WTC11 (cell line): ENCODE measurements at regions not wholly inside any gene's neighbourhood (a gene's known extent, or its start where the extent isn't known, plus 50 kb on each side); places are given as distances from the start of the nearest gene placed in this dataset.

ENCODE experiments used
- ATAC-seq: fragments of 200-7000 bp; cut with Tn5 transposase; 2 replicates; pipeline ENCODE4 v1.10.0; 2021; ENCODE audit warnings: mild to moderate bottlenecking, moderate library complexity
- CTCF ChIA-PET: fragments of 300-600 bp; sonication (Branson Sonifier 250); formaldehyde crosslinking; loops from one replicate; lab custom pipeline; 2021; ENCODE audit warnings: antibody characterized with exemption; lab: Charles Lee
- POLR2A ChIA-PET: fragments of 350-600 bp; sonication (Branson Sonifier 250); formaldehyde crosslinking; loops from one replicate; lab custom pipeline; 2021; ENCODE audit warnings: antibody characterized with exemption; lab: Charles Lee
- DNase-seq: peaks from one replicate; pipeline ENCODE4 v3.0.0; 2021; ENCODE audit warnings: low spot score
- H3K27ac Mint-ChIP-seq: 2 replicates; pipeline ENCODE4 v1.8.0; 2021; ENCODE audit warnings: mixed read lengths
- H3K27me3 Mint-ChIP-seq: 2 replicates; pipeline ENCODE4 v1.8.0; 2021; ENCODE audit warnings: low read depth, mild to moderate bottlenecking, moderate library complexity, mixed read lengths
- H3K36me3 Mint-ChIP-seq: 2 replicates; pipeline ENCODE4 v1.8.0; 2021; ENCODE audit warnings: mixed read lengths
- H3K4me1 Mint-ChIP-seq: 2 replicates; pipeline ENCODE4 v1.8.0; 2022; ENCODE audit warnings: mixed read lengths
- H3K4me3 Mint-ChIP-seq: 2 replicates; pipeline ENCODE4 v1.8.0; 2021; ENCODE audit warnings: mild to moderate bottlenecking, moderate library complexity, mixed read lengths
- H3K9me3 Mint-ChIP-seq: 2 replicates; pipeline ENCODE4 v1.8.0; 2021; ENCODE audit warnings: mixed read lengths
- ATF1 ChIP-seq: sonication (generic); formaldehyde crosslinking; IDR thresholded peaks from 2 replicates; pipeline ENCODE4 v1.8.1; 2023; ENCODE audit warnings: mild to moderate bottlenecking, moderate library complexity, missing genetic modification reagents
- E2F4 ChIP-seq: sonication (generic); formaldehyde crosslinking; IDR thresholded peaks from 2 replicates; pipeline ENCODE4 v1.8.1; 2022; ENCODE audit warnings: low read depth, mild to moderate bottlenecking, moderate library complexity, missing genetic modification reagents, borderline replicate concordance
- E2F5 ChIP-seq: sonication (generic); formaldehyde crosslinking; IDR thresholded peaks from 2 replicates; pipeline ENCODE4 v1.8.1; 2022; ENCODE audit warnings: mild to moderate bottlenecking, moderate library complexity, missing genetic modification reagents
- ELF4 ChIP-seq: sonication (generic); formaldehyde crosslinking; IDR thresholded peaks from 2 replicates; pipeline ENCODE4 v1.8.1; 2022; ENCODE audit warnings: low read depth, mild to moderate bottlenecking, moderate library complexity, missing genetic modification reagents
- FOXJ3 ChIP-seq: sonication (generic); formaldehyde crosslinking; IDR thresholded peaks from 2 replicates; pipeline ENCODE4 v1.9.0; 2021; ENCODE audit warnings: missing genetic modification reagents, mild to moderate bottlenecking, borderline replicate concordance
- HMGA2 ChIP-seq: fragments of 250-450 bp; sonication (Bioruptor Pico); IDR thresholded peaks from 2 replicates; pipeline ENCODE4 v1.4.0; 2021; ENCODE audit warnings: mild to moderate bottlenecking, moderate library complexity
- IRF2 ChIP-seq: sonication (generic); formaldehyde crosslinking; IDR thresholded peaks from 2 replicates; pipeline ENCODE4 v1.8.0; 2022; ENCODE audit warnings: low read depth, missing genetic modification reagents, borderline replicate concordance
- JUN ChIP-seq: sonication (generic); formaldehyde crosslinking; IDR thresholded peaks from 2 replicates; pipeline ENCODE4 v1.8.0; 2023; ENCODE audit warnings: mild to moderate bottlenecking, missing genetic modification reagents
- NR3C1 ChIP-seq: sonication (generic); formaldehyde crosslinking; conservative IDR thresholded peaks from 2 replicates; pipeline ENCODE4 v1.8.1; 2023; ENCODE audit warnings: low read depth, mild to moderate bottlenecking, missing genetic modification reagents
- PREB ChIP-seq: sonication (generic); formaldehyde crosslinking; IDR thresholded peaks from 2 replicates; pipeline ENCODE4 v1.8.1; 2022; ENCODE audit warnings: mild to moderate bottlenecking, missing genetic modification reagents, moderate library complexity, borderline replicate concordance
- TP53 ChIP-seq: sonication (generic); formaldehyde crosslinking; IDR thresholded peaks from 2 replicates; pipeline ENCODE4 v1.8.1; 2023; ENCODE audit warnings: mild to moderate bottlenecking, missing genetic modification reagents
- ZNF138 ChIP-seq: sonication (generic); formaldehyde crosslinking; conservative IDR thresholded peaks from 2 replicates; pipeline ENCODE4 v1.8.1; 2022; ENCODE audit warnings: mild to moderate bottlenecking, moderate library complexity, missing genetic modification reagents
- ZNF423 ChIP-seq: fragments of 250-450 bp; sonication (Bioruptor Pico); IDR thresholded peaks from 2 replicates; pipeline ENCODE4 v2.1.2; 2022; ENCODE audit warnings: mild to moderate bottlenecking, moderate library complexity
- TF ChIP-seq, protein P1 (sequence below): fragments of 250-450 bp; sonication (Bioruptor Pico); IDR thresholded peaks from 2 replicates; pipeline ENCODE4 v1.8.0; 2021; ENCODE audit warnings: mild to moderate bottlenecking
- TF ChIP-seq, protein P2 (sequence below): sonication (generic); formaldehyde crosslinking; IDR thresholded peaks from 2 replicates; pipeline ENCODE4 v1.8.0; 2022; ENCODE audit warnings: mild to moderate bottlenecking, missing genetic modification reagents
- TF ChIP-seq, protein P3 (sequence below): sonication (generic); formaldehyde crosslinking; IDR thresholded peaks from 2 replicates; pipeline ENCODE4 v1.8.1; 2023; ENCODE audit warnings: mild to moderate bottlenecking, missing genetic modification reagents

- TF ChIP-seq E2F4 (CRISPR knock-in tag): no peak
- no peak for TF ChIP-seq PREB (CRISPR knock-in tag)
- TF ChIP-seq ELF4 (CRISPR knock-in tag): no peak
- no peak for TF ChIP-seq ATF1
- TF ChIP-seq E2F5: no peak
- TF ChIP-seq, all 79 proteins: peak for 0
These were observed 1177.8 kb downstream of the TBC1D22A start (continued) for GRCh38 chr22:47940211-47940610.

GRCh38 chr22:47933891-47934290 is 1171.4 kb downstream of the TBC1D22A start:
- no peak overlapping the region for H3K27ac Mint-ChIP-seq
- H3K36me3 Mint-ChIP-seq: peaks cover 10% of the 10 kb centered on the region
- CTCF ChIA-PET: no interaction called here
- POLR2A ChIA-PET: no interaction called here
- H3K27me3 Mint-ChIP-seq: peaks cover 7% of the 10 kb centered on the region
- no peak for ATAC-seq
- 0 out of 2 replicates have a peak, but pooled peaks cover 1% of the 10 kb centered on the region for H3K4me1 Mint-ChIP-seq
- peaks cover 43% of the 10 kb centered on the region for H3K9me3 Mint-ChIP-seq
- no peak for DNase-seq
- TF ChIP-seq IRF2: no peak
- no peak for TF ChIP-seq HMGA2 (CRISPR knock-in tag)
- no peak for TF ChIP-seq TP53
- TF ChIP-seq JUN (CRISPR knock-in tag): no peak
- TF ChIP-seq ZNF138 (CRISPR knock-in tag): no peak
- TF ChIP-seq, all 79 proteins: peak for 0
- no peak overlapping the region for H3K4me3 Mint-ChIP-seq

- POLR2A ChIA-PET: no interaction called here
- H3K27ac Mint-ChIP-seq: no peak overlapping the region
- 0 out of 2 replicates have a peak, but pooled peaks cover 3% of the 10 kb centered on the region for H3K4me1 Mint-ChIP-seq
- peaks cover 43% of the 10 kb centered on the region for H3K9me3 Mint-ChIP-seq
- H3K4me3 Mint-ChIP-seq: no peak overlapping the region
- TF ChIP-seq ZNF423 (CRISPR knock-in tag) (no peak), NR3C1 (CRISPR knock-in tag) (no peak), FOXJ3 (CRISPR knock-in tag) (no peak)
- TF ChIP-seq, protein P1, sequence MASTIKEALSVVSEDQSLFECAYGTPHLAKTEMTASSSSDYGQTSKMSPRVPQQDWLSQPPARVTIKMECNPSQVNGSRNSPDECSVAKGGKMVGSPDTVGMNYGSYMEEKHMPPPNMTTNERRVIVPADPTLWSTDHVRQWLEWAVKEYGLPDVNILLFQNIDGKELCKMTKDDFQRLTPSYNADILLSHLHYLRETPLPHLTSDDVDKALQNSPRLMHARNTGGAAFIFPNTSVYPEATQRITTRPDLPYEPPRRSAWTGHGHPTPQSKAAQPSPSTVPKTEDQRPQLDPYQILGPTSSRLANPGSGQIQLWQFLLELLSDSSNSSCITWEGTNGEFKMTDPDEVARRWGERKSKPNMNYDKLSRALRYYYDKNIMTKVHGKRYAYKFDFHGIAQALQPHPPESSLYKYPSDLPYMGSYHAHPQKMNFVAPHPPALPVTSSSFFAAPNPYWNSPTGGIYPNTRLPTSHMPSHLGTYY: no peak
- TF ChIP-seq, protein P2, sequence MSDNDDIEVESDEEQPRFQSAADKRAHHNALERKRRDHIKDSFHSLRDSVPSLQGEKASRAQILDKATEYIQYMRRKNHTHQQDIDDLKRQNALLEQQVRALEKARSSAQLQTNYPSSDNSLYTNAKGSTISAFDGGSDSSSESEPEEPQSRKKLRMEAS (CRISPR knock-in tag): no peak
- TF ChIP-seq, protein P3, sequence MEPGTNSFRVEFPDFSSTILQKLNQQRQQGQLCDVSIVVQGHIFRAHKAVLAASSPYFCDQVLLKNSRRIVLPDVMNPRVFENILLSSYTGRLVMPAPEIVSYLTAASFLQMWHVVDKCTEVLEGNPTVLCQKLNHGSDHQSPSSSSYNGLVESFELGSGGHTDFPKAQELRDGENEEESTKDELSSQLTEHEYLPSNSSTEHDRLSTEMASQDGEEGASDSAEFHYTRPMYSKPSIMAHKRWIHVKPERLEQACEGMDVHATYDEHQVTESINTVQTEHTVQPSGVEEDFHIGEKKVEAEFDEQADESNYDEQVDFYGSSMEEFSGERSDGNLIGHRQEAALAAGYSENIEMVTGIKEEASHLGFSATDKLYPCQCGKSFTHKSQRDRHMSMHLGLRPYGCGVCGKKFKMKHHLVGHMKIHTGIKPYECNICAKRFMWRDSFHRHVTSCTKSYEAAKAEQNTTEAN (CRISPR knock-in tag): no peak
- H3K36me3 Mint-ChIP-seq: peaks cover 10% of the 10 kb centered on the region
- CTCF ChIA-PET: no interaction called here
- no peak for ATAC-seq
- peaks cover 7% of the 10 kb centered on the region for H3K27me3 Mint-ChIP-seq
- no peak for DNase-seq
These were observed 1170.8 kb downstream of the TBC1D22A start for GRCh38 chr22:47933226-47933625.
